ENCODE measurements at regions not wholly inside any gene's neighbourhood (a gene's known extent, or its start where the extent isn't known, plus 50 kb on each side); places are given as distances from the start of the nearest gene placed in this dataset.

- no peak for DNase-seq (ENCODE audit: low read depth in 2 of 3, low spot score in 2 of 3)
Measured at GRCh38 chr1:87806379-87807094, 477.9 kb downstream of the LMO4 start.

GRCh38 chr1:87810166-87810565, 481.5 kb downstream of the LMO4 start:
- DNase-seq (ENCODE audit: low read depth in 2 of 3, low spot score in 2 of 3), result no peak

- DNase-seq (ENCODE audit: low read depth in 2 of 3, low spot score in 2 of 3), result no peak
Measured at GRCh38 chr1:87812871-87813577, 484.3 kb downstream of the LMO4 start.

- no peak for DNase-seq (ENCODE audit: low read depth in 2 of 3, low spot score in 2 of 3)
Measured at GRCh38 chr1:87814573-87814972, 485.9 kb downstream of the LMO4 start.

GRCh38 chr1:87816646-87817045, 488.0 kb downstream of the LMO4 start:
- DNase-seq (ENCODE audit: low read depth in 2 of 3, low spot score in 2 of 3), result no peak

GRCh38 chr1:87820668-87821334, 492.1 kb downstream of the LMO4 start:
- DNase-seq (ENCODE audit: low read depth in 2 of 3, low spot score in 2 of 3), result no peak

- no peak for DNase-seq (ENCODE audit: low read depth in 2 of 3, low spot score in 2 of 3)
Measured at GRCh38 chr1:87821335-87821697, 492.6 kb downstream of the LMO4 start.

- DNase-seq (ENCODE audit: low read depth in 2 of 3, low spot score in 2 of 3), result no peak
Measured at GRCh38 chr1:87826681-87827251, 498.1 kb downstream of the LMO4 start.

GRCh38 chr1:87829360-87829759, 500.7 kb downstream of the LMO4 start:
- DNase-seq (ENCODE audit: low read depth in 2 of 3, low spot score in 2 of 3), result no peak

- no peak for DNase-seq (ENCODE audit: low read depth in 2 of 3, low spot score in 2 of 3)
Measured at GRCh38 chr1:87830432-87830978, 501.8 kb downstream of the LMO4 start.

GRCh38 chr1:87833166-87833565, 504.5 kb downstream of the LMO4 start:
- no peak for DNase-seq (ENCODE audit: low read depth in 2 of 3, low spot score in 2 of 3)

GRCh38 chr1:87834151-87834550, 505.5 kb downstream of the LMO4 start:
- no peak for DNase-seq (ENCODE audit: low read depth in 2 of 3, low spot score in 2 of 3)

GRCh38 chr1:87834941-87835340, 506.3 kb downstream of the LMO4 start:
- no peak for DNase-seq (ENCODE audit: low read depth in 2 of 3, low spot score in 2 of 3)

GRCh38 chr1:87840767-87841166, 512.1 kb downstream of the LMO4 start:
- no peak for DNase-seq (ENCODE audit: low read depth in 2 of 3, low spot score in 2 of 3)

- DNase-seq (ENCODE audit: low read depth in 2 of 3, low spot score in 2 of 3), result no peak
Measured at GRCh38 chr1:87841332-87841731, 512.7 kb downstream of the LMO4 start.

GRCh38 chr1:87842156-87842555, 513.5 kb downstream of the LMO4 start:
- no peak for DNase-seq (ENCODE audit: low read depth in 2 of 3, low spot score in 2 of 3)

- no peak for DNase-seq (ENCODE audit: low read depth in 2 of 3, low spot score in 2 of 3)
Measured at GRCh38 chr1:87844251-87844650, 515.6 kb downstream of the LMO4 start.

GRCh38 chr1:87851490-87851889, 522.8 kb downstream of the LMO4 start:
- no peak for DNase-seq (ENCODE audit: low read depth in 2 of 3, low spot score in 2 of 3)

- no peak for DNase-seq (ENCODE audit: low read depth in 2 of 3, low spot score in 2 of 3)
Measured at GRCh38 chr1:87852410-87853161, 523.9 kb downstream of the LMO4 start.

- DNase-seq (ENCODE audit: low read depth in 2 of 3, low spot score in 2 of 3), result no peak
Measured at GRCh38 chr1:87853576-87854351, 525.1 kb downstream of the LMO4 start.
